Fibroblast of lung (primary cell): ENCODE measurements at regions not wholly inside any gene's neighbourhood (a gene's known extent, or its start where the extent isn't known, plus 50 kb on each side); places are given as distances from the start of the nearest gene placed in this dataset.

Experiments used
- DNase-seq, 2 donors: peaks; one replicate each; pipeline versions ENCODE4 v3.0.0 to v3.0.0-alpha.2; 2010; ENCODE audit warnings: low read depth in 2 of 2
- H2AFZ ChIP-seq: 2 replicates; pipeline ENCODE4 v1.5.1; 2012; ENCODE audit warnings: low read length, control low read depth, inconsistent platforms
- H3K27ac ChIP-seq: 2 replicates; pipeline ENCODE4 v1.5.1; 2011; ENCODE audit warnings: low read length, control low read depth; ENCODE audit not compliant: insufficient read depth
- H3K27me3 ChIP-seq: 2 replicates; pipeline ENCODE4 v1.5.1; 2011; ENCODE audit warnings: mild to moderate bottlenecking, low read length; ENCODE audit not compliant: control insufficient read depth, insufficient read depth
- H3K36me3 ChIP-seq: 2 replicates; pipeline ENCODE4 v1.5.1; 2011; ENCODE audit warnings: low read length; ENCODE audit not compliant: control insufficient read depth, insufficient read depth
- H3K4me1 ChIP-seq: 2 replicates; pipeline ENCODE4 v1.5.1; 2011; ENCODE audit warnings: low read length; ENCODE audit not compliant: control insufficient read depth, insufficient read depth; ENCODE audit errors: extremely low read depth
- H3K4me2 ChIP-seq: 2 replicates; pipeline ENCODE4 v1.5.1; 2011; ENCODE audit warnings: low read length, control low read depth; ENCODE audit not compliant: insufficient read depth; ENCODE audit errors: extremely low read depth
- H3K4me3 ChIP-seq, 4 experiments: fragments of 200-600 bp in 1 of 4; sonication (generic) in 1 of 4; replicated peaks in 1 of 4; 2 replicates each; pipeline ENCODE4 v1.5.1; 2011 to 2016; ENCODE audit warnings: low read length in 4 of 4, low read depth in 3 of 4, mild to moderate bottlenecking in 3 of 4, control low read depth in 2 of 4, inconsistent platforms in 1 of 4, mixed read lengths in 1 of 4; ENCODE audit not compliant: insufficient read depth in 1 of 4; ENCODE audit errors: control extremely low read depth in 1 of 4
- H3K79me2 ChIP-seq: 2 replicates; pipeline ENCODE4 v1.5.1; 2012; ENCODE audit warnings: mild to moderate bottlenecking, low read length, inconsistent platforms; ENCODE audit not compliant: control insufficient read depth, insufficient read depth
- H3K9ac ChIP-seq: 2 replicates; pipeline ENCODE4 v1.5.1; 2011; ENCODE audit warnings: mild to moderate bottlenecking, low read length, control low read depth; ENCODE audit not compliant: insufficient read depth
- H3K9me3 ChIP-seq: 2 replicates; pipeline ENCODE4 v1.5.1; 2012; ENCODE audit warnings: low read depth, low read length; ENCODE audit not compliant: control insufficient read depth, insufficient read depth
- H4K20me1 ChIP-seq: 2 replicates; pipeline ENCODE4 v1.5.1; 2011; ENCODE audit warnings: low read length; ENCODE audit not compliant: control insufficient read depth, insufficient read depth; ENCODE audit errors: extremely low read depth
- CTCF ChIP-seq, 2 donors: IDR thresholded peaks in 1 of 2; conservative IDR thresholded peaks in 1 of 2; 1 replicate in 1 of 2; 2 replicates in 1 of 2; pipeline ENCODE4 v1.5.1; 2011 to 2012; ENCODE audit warnings: low read length in 2 of 2, control low read depth in 1 of 2, inconsistent platforms in 1 of 2, low read depth in 1 of 2, mild to moderate bottlenecking in 1 of 2
- EZH2 ChIP-seq: IDR thresholded peaks from 2 replicates; pipeline ENCODE4 v1.5.1; 2012; ENCODE audit warnings: low read length, control low read depth, mild to moderate bottlenecking; ENCODE audit errors: missing control alignments

GRCh38 chr4:163654621-163655020 is 160.1 kb downstream of the TMA16 start:
- Histone ChIP-seq H3K9me3 (no peaks in the 10 kb centered on the region), H4K20me1 (no peaks in the 10 kb centered on the region), H3K4me2 (no peak overlapping the region), H3K36me3 (no peaks in the 10 kb centered on the region), H3K27ac (no peak overlapping the region), H3K27me3 (no peaks in the 10 kb centered on the region), H3K79me2 (no peaks in the 10 kb centered on the region), H3K4me1 (no peaks in the 10 kb centered on the region), H2AFZ (no peak overlapping the region), H3K4me3 (no peak overlapping the region), H3K9ac (no peak overlapping the region)
- TF ChIP-seq CTCF (conservative IDR thresholded peaks at IDR 0.05 in 1 of 2, IDR thresholded peaks at IDR 0.05 in 1 of 2; ENCODE audit: low read depth in 1 of 2, low read length in 2 of 2) (no peak), EZH2 (no peak)
- no peak for DNase-seq

DNA sequence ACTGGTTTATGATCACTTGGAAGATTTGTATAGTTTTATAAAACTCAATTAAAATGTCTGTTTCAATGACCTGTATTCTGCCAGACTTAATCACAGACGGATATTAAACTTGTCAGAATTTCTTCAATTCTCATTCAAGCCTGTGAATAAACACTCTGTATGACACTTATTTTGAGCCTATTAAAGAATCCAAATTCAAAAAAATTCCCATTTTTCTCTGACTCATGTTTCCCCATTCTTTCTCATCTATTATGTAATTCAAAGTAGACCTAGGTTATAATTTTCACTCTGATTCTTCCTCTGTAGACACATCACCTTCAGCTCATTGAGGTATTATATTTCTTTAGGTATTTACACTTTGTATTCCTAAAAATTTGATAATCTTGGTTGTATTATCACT is 166.1 kb downstream of the TMA16 start:
- no peaks in the 10 kb centered on the region for H3K36me3 ChIP-seq
- TF ChIP-seq EZH2: no peak
- no peak for TF ChIP-seq CTCF (conservative IDR thresholded peaks at IDR 0.05 in 1 of 2, IDR thresholded peaks at IDR 0.05 in 1 of 2; ENCODE audit: low read depth in 1 of 2, low read length in 2 of 2)
- no peaks in the 10 kb centered on the region for H3K4me1 ChIP-seq
- H2AFZ ChIP-seq: no peak overlapping the region
- H3K4me3 ChIP-seq: no peak overlapping the region
- H3K4me2 ChIP-seq: no peak overlapping the region
- H3K9ac ChIP-seq: no peak overlapping the region
- H4K20me1 ChIP-seq: no peaks in the 10 kb centered on the region
- H3K27ac ChIP-seq: no peak overlapping the region
- no peaks in the 10 kb centered on the region for H3K9me3 ChIP-seq
- no peaks in the 10 kb centered on the region for H3K27me3 ChIP-seq
- no peaks in the 10 kb centered on the region for H3K79me2 ChIP-seq
- no peak for DNase-seq

DNA sequence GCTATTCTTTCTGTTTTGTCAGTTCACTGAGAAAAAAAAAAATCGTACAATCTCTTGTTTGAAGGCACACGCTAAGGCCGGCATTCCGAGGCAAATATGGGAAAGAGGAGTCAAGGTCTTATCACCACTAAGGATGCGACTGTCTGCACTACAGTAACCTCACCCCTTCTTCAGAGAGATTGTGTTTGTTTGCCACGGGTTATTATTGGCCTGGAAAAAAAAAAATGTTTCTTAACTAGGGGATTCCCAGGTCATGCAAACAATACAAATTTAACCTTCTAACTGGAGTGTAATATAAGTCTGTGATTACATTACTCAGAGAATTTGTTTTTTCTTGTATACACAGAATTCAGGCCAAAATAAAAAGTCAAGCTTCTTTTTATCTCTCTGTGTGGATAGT is 168.3 kb downstream of the TMA16 start:
- Histone ChIP-seq H2AFZ (no peak overlapping the region), H3K4me1 (no peaks in the 10 kb centered on the region), H4K20me1 (no peaks in the 10 kb centered on the region), H3K27ac (no peak overlapping the region), H3K9me3 (no peaks in the 10 kb centered on the region), H3K4me3 (no peak overlapping the region), H3K36me3 (no peaks in the 10 kb centered on the region), H3K4me2 (no peak overlapping the region), H3K9ac (no peak overlapping the region), H3K79me2 (no peaks in the 10 kb centered on the region), H3K27me3 (no peaks in the 10 kb centered on the region)
- no peak for DNase-seq
- TF ChIP-seq CTCF (conservative IDR thresholded peaks at IDR 0.05 in 1 of 2, IDR thresholded peaks at IDR 0.05 in 1 of 2; ENCODE audit: low read depth in 1 of 2, low read length in 2 of 2): no peak
- TF ChIP-seq EZH2: no peak
